OCI-LY7 (cell line): ENCODE measurements at regions not wholly inside any gene's neighbourhood (a gene's known extent, or its start where the extent isn't known, plus 50 kb on each side); places are given as distances from the start of the nearest gene placed in this dataset.

Experiments
- BruUV-seq: library from RNA; stranded (reverse); fragments of 400-500 nt; replicated peaks from 2 replicates; lab custom pipeline; 2021; lab: Mats Ljungman, UMichigan
- CTCF ChIA-PET: fragments of 300-600 bp; sonication (Branson Sonifier 250); formaldehyde crosslinking; loops from one replicate; lab custom pipeline; 2022; ENCODE audit warnings: antibody characterized with exemption; ENCODE audit not compliant: unreplicated experiment; lab: Charles Lee
- POLR2A ChIA-PET: fragments of 300-600 bp; sonication (Branson Sonifier 250); formaldehyde crosslinking; loops from one replicate; lab custom pipeline; 2022; ENCODE audit warnings: antibody characterized with exemption; lab: Charles Lee
- DNase-seq: peaks from one replicate; pipeline ENCODE4 v3.0.0-alpha.2; 2015; ENCODE audit warnings: low spot score
- H2AFZ ChIP-seq: fragments of 200-600 bp; sonication (generic), shearing (Covaris generic); 2 replicates; pipeline ENCODE4 v1.6.1; 2014; ENCODE audit warnings: mild to moderate bottlenecking, antibody characterized with exemption, low read length, moderate library complexity
- H3K27ac ChIP-seq: fragments of 200-600 bp; sonication (generic); 2 replicates; pipeline ENCODE4 v1.5.1; 2014; ENCODE audit warnings: mixed run types, low read depth, mild to moderate bottlenecking, moderate library complexity, low read length, inconsistent platforms; ENCODE audit not compliant: poor library complexity, severe bottlenecking
- H3K36me3 ChIP-seq: fragments of 200-600 bp; sonication (generic); 2 replicates; pipeline ENCODE4 v1.6.1; 2014; ENCODE audit warnings: mild to moderate bottlenecking, antibody characterized with exemption, low read length, moderate library complexity, mixed read lengths; ENCODE audit not compliant: insufficient read depth
- H3K4me1 ChIP-seq: fragments of 200-600 bp; sonication (generic); 2 replicates; pipeline ENCODE4 v1.5.1; 2014; ENCODE audit warnings: mild to moderate bottlenecking, low read length; ENCODE audit not compliant: insufficient read depth, poor library complexity, severe bottlenecking
- H3K4me2 ChIP-seq: fragments of 200-600 bp; sonication (generic); 2 replicates; pipeline ENCODE4 v1.6.1; 2014; ENCODE audit warnings: mild to moderate bottlenecking, low read length
- H3K4me3 ChIP-seq: fragments of 200-600 bp; sonication (generic); 2 replicates; pipeline ENCODE4 v1.5.1; 2014; ENCODE audit warnings: mild to moderate bottlenecking, low read depth, low read length; ENCODE audit not compliant: poor library complexity, severe bottlenecking
- H3K79me2 ChIP-seq: fragments of 200-600 bp; sonication (generic); 2 replicates; pipeline ENCODE4 v1.6.1; 2016; ENCODE audit warnings: low read depth, mild to moderate bottlenecking, low read length, moderate library complexity, mixed read lengths; ENCODE audit not compliant: insufficient read depth
- H3K9me2 ChIP-seq: fragments of 200-600 bp; sonication (generic); 2 replicates; pipeline ENCODE4 v1.6.1; 2016; ENCODE audit warnings: mild to moderate bottlenecking, low read length, mixed read lengths; ENCODE audit not compliant: insufficient read depth
- H3K9me3 ChIP-seq: fragments of 200-600 bp; sonication (generic); 2 replicates; pipeline ENCODE4 v1.6.1; 2014; ENCODE audit warnings: mild to moderate bottlenecking, mixed run types, low read length, mixed read lengths
- H4K20me1 ChIP-seq: fragments of 200-600 bp; sonication (generic); 2 replicates; pipeline ENCODE4 v1.6.1; 2014; ENCODE audit warnings: mild to moderate bottlenecking, antibody characterized with exemption, low read length, moderate library complexity, mixed read lengths; ENCODE audit not compliant: insufficient read depth
- EZH2phosphoT487 ChIP-seq: fragments of 200-600 bp; sonication (generic); IDR thresholded peaks from 2 replicates; pipeline ENCODE4 v1.6.1; 2018; ENCODE audit warnings: low read depth, borderline replicate concordance, mild to moderate bottlenecking, mixed run types, antibody characterized with exemption, low read length, moderate library complexity, mixed read lengths
- intact Hi-C: fragments of 100-400 bp; cut with micrococcal nuclease; formaldehyde crosslinking; loops from one replicate; pipeline ENCODE4 v1.10.0; 2022; ENCODE audit not compliant: unreplicated experiment
- TF ChIP-seq, protein P1 (sequence below): fragments of 200-600 bp; sonication (generic); conservative IDR thresholded peaks from 2 replicates; pipeline ENCODE4 v1.5.1; 2014; ENCODE audit warnings: mild to moderate bottlenecking, antibody characterized with exemption, low read length, moderate library complexity, mixed read lengths

DNA sequence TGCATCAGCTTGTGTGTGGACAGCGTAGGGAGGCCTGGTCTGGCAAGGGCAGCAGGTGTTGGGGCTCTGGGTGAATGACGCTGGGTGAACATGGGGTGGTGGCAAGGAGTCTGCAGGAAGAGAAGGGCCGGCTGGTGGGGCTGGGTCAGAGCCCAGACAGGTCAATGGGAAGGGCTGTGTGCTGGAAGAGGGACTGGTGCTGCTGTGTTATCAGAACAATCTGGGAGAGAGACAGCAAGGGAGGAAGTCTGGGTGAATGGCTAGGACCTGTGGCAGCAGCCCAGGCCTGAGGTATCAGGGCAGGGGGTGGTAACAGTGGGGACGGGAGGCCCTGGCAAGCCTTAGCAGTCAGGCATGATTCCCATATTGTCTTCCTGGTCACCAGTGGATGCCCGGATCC lies 206.7 kb downstream of the SNX19 start:
- CTCF ChIA-PET: no interaction called here
- Histone ChIP-seq H3K9me2 (no peaks in the 10 kb centered on the region), H3K36me3 (no peaks in the 10 kb centered on the region), H3K27ac (no peak overlapping the region), H3K4me1 (no peaks in the 10 kb centered on the region), H3K9me3 (no peaks in the 10 kb centered on the region), H3K4me2 (no peak overlapping the region), H3K4me3 (no peak overlapping the region), H4K20me1 (no peaks in the 10 kb centered on the region), H2AFZ (no peak overlapping the region), H3K79me2 (no peaks in the 10 kb centered on the region)
- no TSS peak for BruUV-seq
- intact Hi-C loops: no loop called here
- POLR2A ChIA-PET: no interaction called here
- DNase-seq: no peak
- TF ChIP-seq, protein P1, sequence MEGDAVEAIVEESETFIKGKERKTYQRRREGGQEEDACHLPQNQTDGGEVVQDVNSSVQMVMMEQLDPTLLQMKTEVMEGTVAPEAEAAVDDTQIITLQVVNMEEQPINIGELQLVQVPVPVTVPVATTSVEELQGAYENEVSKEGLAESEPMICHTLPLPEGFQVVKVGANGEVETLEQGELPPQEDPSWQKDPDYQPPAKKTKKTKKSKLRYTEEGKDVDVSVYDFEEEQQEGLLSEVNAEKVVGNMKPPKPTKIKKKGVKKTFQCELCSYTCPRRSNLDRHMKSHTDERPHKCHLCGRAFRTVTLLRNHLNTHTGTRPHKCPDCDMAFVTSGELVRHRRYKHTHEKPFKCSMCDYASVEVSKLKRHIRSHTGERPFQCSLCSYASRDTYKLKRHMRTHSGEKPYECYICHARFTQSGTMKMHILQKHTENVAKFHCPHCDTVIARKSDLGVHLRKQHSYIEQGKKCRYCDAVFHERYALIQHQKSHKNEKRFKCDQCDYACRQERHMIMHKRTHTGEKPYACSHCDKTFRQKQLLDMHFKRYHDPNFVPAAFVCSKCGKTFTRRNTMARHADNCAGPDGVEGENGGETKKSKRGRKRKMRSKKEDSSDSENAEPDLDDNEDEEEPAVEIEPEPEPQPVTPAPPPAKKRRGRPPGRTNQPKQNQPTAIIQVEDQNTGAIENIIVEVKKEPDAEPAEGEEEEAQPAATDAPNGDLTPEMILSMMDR: no peak
- TF ChIP-seq EZH2phosphoT487: no peak

DNA sequence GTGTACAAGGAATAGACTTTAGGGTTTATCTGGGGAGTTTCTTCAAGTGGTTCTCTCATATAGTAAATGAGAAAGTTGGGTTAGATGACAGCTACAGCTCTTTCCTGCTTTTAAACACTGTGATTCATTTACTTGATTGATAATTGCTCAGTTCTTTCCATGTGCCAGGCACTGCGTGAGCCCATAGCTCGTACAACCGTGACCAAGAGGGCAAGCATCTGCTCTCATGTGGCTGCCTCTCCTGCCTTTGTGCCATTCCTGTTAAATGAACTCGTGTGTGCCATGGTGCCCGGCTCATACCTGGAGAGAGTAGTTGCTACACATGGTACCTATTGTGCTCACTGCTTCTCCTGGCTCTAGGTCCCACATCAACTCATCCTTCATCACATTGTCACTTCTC lies 206.3 kb downstream of the SNX19 start:
- intact Hi-C loops: no loop called here
- Histone ChIP-seq H3K27ac (no peak overlapping the region), H3K4me1 (no peaks in the 10 kb centered on the region), H3K4me2 (no peak overlapping the region), H3K36me3 (no peaks in the 10 kb centered on the region), H3K9me2 (no peaks in the 10 kb centered on the region), H3K79me2 (no peaks in the 10 kb centered on the region), H2AFZ (no peak overlapping the region), H4K20me1 (no peaks in the 10 kb centered on the region), H3K4me3 (no peak overlapping the region), H3K9me3 (no peaks in the 10 kb centered on the region)
- POLR2A ChIA-PET: no interaction called here
- TF ChIP-seq, protein P1: no peak
- TF ChIP-seq EZH2phosphoT487: no peak
- DNase-seq: no peak
- BruUV-seq: no TSS peak
- CTCF ChIA-PET: no interaction called here

DNA sequence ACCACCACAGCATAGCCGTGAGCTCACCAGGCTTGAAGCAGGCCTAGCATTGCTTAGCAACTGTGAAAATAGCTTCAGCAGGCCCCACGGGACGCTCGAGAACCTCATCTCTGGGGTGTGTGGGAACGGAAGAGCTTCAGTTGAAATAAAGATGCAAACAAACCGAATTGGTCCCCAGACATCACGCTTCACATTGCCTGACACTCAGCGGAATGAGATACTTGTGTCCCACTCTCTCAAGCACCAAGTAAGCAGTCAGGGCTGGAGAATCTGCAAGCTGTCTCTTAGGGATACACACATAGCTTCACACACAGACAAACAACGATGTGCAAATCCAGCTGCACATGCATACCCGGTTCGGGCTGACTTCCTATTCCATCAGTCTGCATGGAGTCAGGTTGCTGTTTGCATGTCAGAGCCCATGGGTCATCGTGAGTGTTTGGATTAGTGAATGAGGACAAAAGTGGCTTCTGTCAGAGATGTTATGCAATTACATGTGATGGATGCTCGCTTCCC lies 205.7 kb downstream of the SNX19 start:
- no peak for DNase-seq
- no TSS peak for BruUV-seq
- H3K79me2 ChIP-seq: no peaks in the 10 kb centered on the region
- H3K9me3 ChIP-seq: no peaks in the 10 kb centered on the region
- CTCF ChIA-PET: no interaction called here
- no peaks in the 10 kb centered on the region for H4K20me1 ChIP-seq
- no peaks in the 10 kb centered on the region for H3K4me1 ChIP-seq
- no peak for TF ChIP-seq EZH2phosphoT487
- TF ChIP-seq, protein P1: no peak
- H3K36me3 ChIP-seq: no peaks in the 10 kb centered on the region
- H3K9me2 ChIP-seq: no peaks in the 10 kb centered on the region
- no peak overlapping the region for H2AFZ ChIP-seq
- H3K4me3 ChIP-seq: no peak overlapping the region
- POLR2A ChIA-PET: no interaction called here
- H3K4me2 ChIP-seq: no peak overlapping the region
- intact Hi-C loops: no loop called here
- H3K27ac ChIP-seq: no peak overlapping the region
